Activated T-helper 2 cell treated with anti-CD3 and anti-CD28 coated beads, Interferon-gamma antibody, Interleukin-2, Interleukin-4, amounts not matched to agents 10 μg/mL and 5 μg/mL and 100 μg/mL, durations not matched to agents 14 hours and 24 hours and 36 hours (primary cell): ENCODE measurements at regions not wholly inside any gene's neighbourhood (a gene's known extent, or its start where the extent isn't known, plus 50 kb on each side); places are given as distances from the start of the nearest gene placed in this dataset.
"Not testable (repeated sequence)": the region's sequence is repeated elsewhere in the genome, so short reads cannot be mapped to it uniquely, and the experiment has no call there.

ENCODE experiments used
- DNase-seq: peaks from one replicate; pipeline ENCODE4 v3.0.0; 2021; ENCODE audit warnings: low spot score
- H3K27ac Mint-ChIP-seq: one replicate; pipeline ENCODE4 v1.8.0; 2021; ENCODE audit warnings: mixed read lengths
- H3K27me3 Mint-ChIP-seq: one replicate; pipeline ENCODE4 v1.8.0; 2021; ENCODE audit warnings: low read depth, mixed read lengths
- H3K36me3 Mint-ChIP-seq: one replicate; pipeline ENCODE4 v1.8.0; 2021; ENCODE audit warnings: low read depth, mixed read lengths
- H3K4me1 Mint-ChIP-seq: one replicate; pipeline ENCODE4 v1.8.0; 2021; ENCODE audit warnings: low read depth, mixed read lengths
- H3K4me3 Mint-ChIP-seq: one replicate; pipeline ENCODE4 v1.8.0; 2021; ENCODE audit warnings: low read depth, mild to moderate bottlenecking, moderate library complexity, mixed read lengths
- H3K9me3 Mint-ChIP-seq: one replicate; pipeline ENCODE4 v1.8.0; 2021; ENCODE audit warnings: mixed read lengths
- intact Hi-C: fragments of 100-400 bp; cut with micrococcal nuclease; formaldehyde crosslinking; loops from one replicate; pipeline ENCODE4 v1.15.1; 2023

GRCh38 chr6:71228461-71229041, 60.1 kb upstream of the OGFRL1 start:
- H3K27me3 Mint-ChIP-seq = peaks cover 3% of the 10 kb centered on the region
- no peak overlapping the region for H3K27ac Mint-ChIP-seq
- no peaks in the 10 kb centered on the region for H3K9me3 Mint-ChIP-seq
- no peaks in the 10 kb centered on the region for H3K36me3 Mint-ChIP-seq
- intact Hi-C loops = no loop called here
- no peak for DNase-seq
- no peak overlapping the region for H3K4me3 Mint-ChIP-seq
- peaks cover 8% of the 10 kb centered on the region for H3K4me1 Mint-ChIP-seq

GRCh38 chr6:71229477-71229876, 59.1 kb upstream of the OGFRL1 start:
- Mint-ChIP-seq H3K9me3 (no peaks in the 10 kb centered on the region), H3K27ac (no peak overlapping the region), H3K4me1 (peaks cover 8% of the 10 kb centered on the region), H3K36me3 (no peaks in the 10 kb centered on the region), H3K27me3 (peaks cover 3% of the 10 kb centered on the region), H3K4me3 (no peak overlapping the region)
- intact Hi-C loops = no loop called here
- no peak for DNase-seq

GRCh38 chr6:71232890-71233289, 55.7 kb upstream of the OGFRL1 start:
- intact Hi-C loops, H3K36me3 Mint-ChIP-seq, H3K4me3 Mint-ChIP-seq, DNase-seq, H3K27me3 Mint-ChIP-seq, H3K9me3 Mint-ChIP-seq, H3K4me1 Mint-ChIP-seq, H3K27ac Mint-ChIP-seq: not testable (repeated sequence)

- peaks cover 4% of the 10 kb centered on the region for H3K27me3 Mint-ChIP-seq
Measured at GRCh38 chr6:71236926-71237434, 51.6 kb upstream of the OGFRL1 start.

GRCh38 chr6:71238351-71238750, 50.3 kb upstream of the OGFRL1 start:
- intact Hi-C loops = no loop called here
- H3K27me3 Mint-ChIP-seq = peaks cover 3% of the 10 kb centered on the region
- H3K9me3 Mint-ChIP-seq = no peaks in the 10 kb centered on the region
- no peak for DNase-seq
- no peak overlapping the region for H3K4me3 Mint-ChIP-seq
- H3K27ac Mint-ChIP-seq = no peak overlapping the region
- H3K36me3 Mint-ChIP-seq = no peaks in the 10 kb centered on the region
- H3K4me1 Mint-ChIP-seq = no peaks in the 10 kb centered on the region

More at GRCh38 chr6:71236926-71237434, 51.6 kb upstream of the OGFRL1 start:
- no peaks in the 10 kb centered on the region for H3K9me3 Mint-ChIP-seq
- H3K4me1 Mint-ChIP-seq = no peaks in the 10 kb centered on the region
- no peak for DNase-seq
- no peaks in the 10 kb centered on the region for H3K36me3 Mint-ChIP-seq
- intact Hi-C loops = no loop called here
- no peak overlapping the region for H3K4me3 Mint-ChIP-seq
- H3K27ac Mint-ChIP-seq = no peak overlapping the region
